Endothelial cell of umbilical vein (primary cell): ENCODE measurements at regions not wholly inside any gene's neighbourhood (a gene's known extent, or its start where the extent isn't known, plus 50 kb on each side); places are given as distances from the start of the nearest gene placed in this dataset.

Experiments used
- CTCF ChIP-seq, 2 donors: IDR thresholded peaks; 1 replicate in 1 of 2; 2 replicates in 1 of 2; pipeline ENCODE4 v1.5.1; 2011; ENCODE audit warnings: low read length in 2 of 2, mild to moderate bottlenecking in 2 of 2, moderate library complexity in 2 of 2, control low read depth in 1 of 2, inconsistent platforms in 1 of 2, low read depth in 1 of 2; ENCODE audit not compliant: insufficient read depth in 1 of 2; ENCODE audit errors: extremely low read depth in 1 of 2
- EZH2 ChIP-seq: IDR thresholded peaks from 2 replicates; pipeline ENCODE4 v1.6.1; 2012; ENCODE audit warnings: borderline replicate concordance, low read depth, mild to moderate bottlenecking, moderate library complexity, low read length, inconsistent platforms; ENCODE audit not compliant: severe bottlenecking
- FOS ChIP-seq: IDR thresholded peaks from 2 replicates; pipeline ENCODE4 v1.6.1; 2011; ENCODE audit warnings: mild to moderate bottlenecking, low read length, moderate library complexity, borderline replicate concordance; ENCODE audit not compliant: insufficient read depth
- GATA2 ChIP-seq: IDR thresholded peaks from 2 replicates; pipeline ENCODE4 v1.7.0; 2011; ENCODE audit warnings: low read depth, mild to moderate bottlenecking, moderate library complexity, mixed read lengths, low read length; ENCODE audit not compliant: insufficient read length, insufficient read depth
- JUN ChIP-seq: IDR thresholded peaks from 2 replicates; pipeline ENCODE4 v1.6.1; 2011; ENCODE audit warnings: borderline replicate concordance, low read depth; ENCODE audit not compliant: insufficient read length, insufficient read depth
- MYC ChIP-seq: IDR thresholded peaks from one replicate; pipeline ENCODE4 v1.6.1; 2011; ENCODE audit warnings: mild to moderate bottlenecking, low read depth, low read length
- POLR2A ChIP-seq: IDR thresholded peaks from 2 replicates; pipeline ENCODE4 v1.6.1; 2012; ENCODE audit warnings: low read depth, mild to moderate bottlenecking, control low read depth, low read length
- POLR2AphosphoS5 ChIP-seq: IDR thresholded peaks from 2 replicates; pipeline ENCODE4 v1.6.1; 2012; ENCODE audit warnings: low read depth, mild to moderate bottlenecking, control low read depth, low read length, moderate library complexity; ENCODE audit not compliant: insufficient read depth
- TF ChIP-seq, protein P1 (sequence below): IDR thresholded peaks from 2 replicates; pipeline ENCODE4 v1.6.1; 2011; ENCODE audit not compliant: insufficient read depth, insufficient read length

GRCh38 chr2:136179602-136179975 lies 61.6 kb upstream of the CXCR4 start:
- TF ChIP-seq CTCF (IDR thresholded peaks at IDR 0.05; ENCODE audit: extremely low read depth in 1 of 2, insufficient read depth in 1 of 2, low read depth in 1 of 2, low read length in 2 of 2) = no peak
- TF ChIP-seq POLR2A = no peak
- TF ChIP-seq GATA2 = no peak
- TF ChIP-seq POLR2AphosphoS5 = no peak
- TF ChIP-seq FOS = no peak
- TF ChIP-seq, protein P1, sequence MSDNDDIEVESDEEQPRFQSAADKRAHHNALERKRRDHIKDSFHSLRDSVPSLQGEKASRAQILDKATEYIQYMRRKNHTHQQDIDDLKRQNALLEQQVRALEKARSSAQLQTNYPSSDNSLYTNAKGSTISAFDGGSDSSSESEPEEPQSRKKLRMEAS = no peak
- no peak for TF ChIP-seq MYC
- no peak for TF ChIP-seq EZH2
- TF ChIP-seq JUN = no peak
